NCI-H524 treated with DMSO at 0.1 percent for 48 hours (cell line): ENCODE measurements at regions not wholly inside any gene's neighbourhood (a gene's known extent, or its start where the extent isn't known, plus 50 kb on each side); places are given as distances from the start of the nearest gene placed in this dataset.

Experiments
- DNase-seq: peaks from one replicate; lab custom pipeline; 2025; lab: John Stamatoyannopoulos, UW

GRCh38 chr20:11582060-11582459 lies 335.6 kb upstream of the BTBD3 start:
- DNase-seq = no peak

GRCh38 chr20:11585752-11586352 lies 331.8 kb upstream of the BTBD3 start:
- DNase-seq = peak; percentile 10

- DNase-seq = no peak
Observed at GRCh38 chr20:11588875-11589274, 328.8 kb upstream of the BTBD3 start.

DNA sequence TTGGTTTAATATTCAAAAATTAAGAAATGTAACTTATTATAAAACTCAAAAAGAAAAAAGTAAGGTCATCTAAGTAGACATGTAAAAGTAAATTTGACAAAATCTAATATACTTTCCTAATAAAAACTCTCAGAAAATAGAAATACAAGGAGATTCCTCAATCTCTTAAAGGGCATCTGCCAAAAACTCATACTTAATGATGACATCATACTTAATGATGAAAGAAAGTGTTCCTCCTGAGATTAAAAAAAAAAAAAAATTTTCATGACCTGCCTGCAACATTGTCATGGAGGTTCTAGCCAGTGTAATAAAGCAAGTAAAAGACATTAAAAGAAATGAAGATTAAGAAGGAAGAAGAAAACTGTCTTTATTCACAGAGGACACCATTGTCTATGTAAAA lies 325.7 kb upstream of the BTBD3 start:
- DNase-seq = no peak

- DNase-seq = no peak
Observed at GRCh38 chr20:11604339-11604738, 313.4 kb upstream of the BTBD3 start.

- DNase-seq = no peak
Observed at GRCh38 chr20:11607047-11607446, 310.6 kb upstream of the BTBD3 start.

DNA sequence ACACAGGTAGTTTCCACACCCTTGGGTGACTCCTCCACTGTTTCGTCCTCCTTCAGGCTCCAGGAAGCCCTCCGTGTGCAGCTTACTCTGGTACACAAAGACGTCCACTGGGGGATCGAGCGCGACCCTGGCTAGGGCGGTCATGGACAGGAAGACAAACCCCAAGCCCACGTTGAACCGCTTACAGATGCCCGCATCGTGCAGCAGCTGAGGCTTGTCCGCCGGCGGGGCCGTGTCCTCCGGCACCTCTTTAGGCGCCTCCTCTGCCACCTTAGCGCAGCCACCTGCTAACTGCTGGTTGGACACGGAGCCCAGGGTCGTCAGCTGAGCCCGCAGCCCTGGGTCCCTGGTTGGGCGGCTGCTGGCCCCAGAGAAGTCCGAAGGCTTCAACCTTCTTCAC lies 309.0 kb upstream of the BTBD3 start:
- DNase-seq = no peak

DNA sequence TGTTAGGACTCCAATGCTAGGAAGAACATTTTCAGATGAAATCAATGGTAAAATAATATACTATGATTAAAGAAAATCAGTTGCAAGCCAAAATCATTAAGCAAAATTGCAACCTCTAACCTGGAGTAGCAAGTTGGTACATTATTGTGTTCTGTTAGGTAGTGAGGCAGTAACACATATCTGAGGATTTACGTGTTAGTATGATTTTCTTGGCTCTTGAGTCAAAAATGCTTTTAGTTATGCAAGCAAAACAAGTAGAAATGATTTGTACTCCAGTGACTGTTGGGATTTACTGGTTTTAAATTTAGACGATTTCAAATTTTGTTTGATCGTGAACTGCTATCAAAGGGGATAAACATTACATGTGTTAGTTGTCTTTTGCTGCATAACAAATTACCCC lies 293.0 kb upstream of the BTBD3 start:
- DNase-seq = no peak

GRCh38 chr20:11626551-11626950 lies 291.1 kb upstream of the BTBD3 start:
- DNase-seq = no peak

DNA sequence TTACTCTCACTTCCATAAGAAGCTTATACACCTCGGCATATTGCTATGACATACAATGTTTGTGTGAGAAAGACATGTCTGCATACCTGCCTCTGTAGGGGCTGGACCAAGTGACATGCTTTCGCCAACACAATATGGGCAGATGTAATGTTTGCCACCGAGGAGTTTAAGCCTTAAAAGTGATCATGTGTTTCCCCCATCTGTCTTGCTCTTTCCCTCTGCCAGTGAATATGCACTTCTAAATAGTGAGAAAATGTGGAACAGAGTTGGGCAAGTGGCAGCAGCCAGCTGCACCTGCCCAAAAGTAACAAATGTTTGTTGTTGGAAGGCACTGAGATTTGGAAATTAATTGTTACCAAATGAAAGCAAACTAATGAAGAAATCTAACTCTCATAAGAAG lies 274.8 kb upstream of the BTBD3 start:
- DNase-seq = peak; percentile 57

DNA sequence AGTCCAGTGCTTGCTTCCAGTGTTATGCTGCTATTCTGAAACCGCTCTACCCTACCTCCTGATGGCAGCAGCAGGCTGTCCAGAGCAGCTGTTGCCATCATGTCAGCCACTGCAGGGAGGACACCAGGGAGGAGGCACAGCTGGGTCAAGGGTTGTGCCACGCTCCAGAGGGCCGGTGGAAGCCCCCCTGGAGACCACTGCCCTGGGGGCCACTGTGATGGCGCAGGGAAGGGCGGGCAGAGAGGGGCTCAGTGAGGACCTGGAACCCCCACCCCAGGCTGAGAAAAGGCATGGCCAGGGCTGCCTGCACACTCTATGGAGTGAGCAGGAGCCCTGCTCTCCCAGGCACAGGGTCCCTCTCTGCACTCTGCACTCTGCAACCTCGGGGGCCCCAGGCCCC lies 271.3 kb upstream of the BTBD3 start:
- DNase-seq = no peak

GRCh38 chr20:11650566-11650965 lies 267.1 kb upstream of the BTBD3 start:
- DNase-seq = no peak

DNA sequence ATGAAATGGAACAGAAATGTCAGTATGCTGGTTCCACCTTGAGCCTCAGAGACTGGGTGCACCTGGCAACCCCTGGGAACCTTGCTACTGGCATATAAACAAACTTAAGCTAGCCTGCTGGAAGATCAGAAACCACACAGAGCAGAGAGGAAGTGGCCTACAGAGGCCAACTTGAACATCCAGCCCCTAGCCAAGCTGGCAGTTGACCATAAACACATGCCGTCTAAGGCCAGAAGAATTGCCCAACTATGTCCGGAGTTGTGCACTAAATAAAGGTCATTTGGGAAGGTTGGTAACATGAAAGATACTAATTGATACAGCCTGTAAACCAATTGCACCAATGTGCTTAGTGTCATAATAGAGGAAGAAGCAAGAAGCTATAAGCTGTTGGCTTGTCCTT lies 266.6 kb upstream of the BTBD3 start:
- DNase-seq = no peak

DNA sequence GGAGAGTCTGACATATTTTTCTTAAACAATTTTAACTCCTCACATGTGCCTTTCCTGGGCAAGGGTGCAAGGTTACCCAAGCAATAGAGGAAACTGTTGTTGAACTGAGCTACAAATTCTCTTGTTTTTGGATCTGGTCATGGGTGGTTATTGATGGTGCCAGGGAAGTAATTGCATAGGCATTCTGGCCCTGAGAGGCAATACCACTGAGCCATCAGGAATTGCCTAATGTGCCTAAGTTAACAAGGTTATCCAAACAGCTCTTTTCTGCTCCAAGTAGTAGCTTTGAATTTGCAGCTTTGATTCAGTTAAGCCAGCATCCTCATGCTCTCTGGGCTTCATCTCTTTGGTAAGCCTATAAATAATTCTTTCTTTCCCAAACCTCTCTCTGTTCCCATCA lies 266.0 kb upstream of the BTBD3 start:
- DNase-seq = no peak

DNA sequence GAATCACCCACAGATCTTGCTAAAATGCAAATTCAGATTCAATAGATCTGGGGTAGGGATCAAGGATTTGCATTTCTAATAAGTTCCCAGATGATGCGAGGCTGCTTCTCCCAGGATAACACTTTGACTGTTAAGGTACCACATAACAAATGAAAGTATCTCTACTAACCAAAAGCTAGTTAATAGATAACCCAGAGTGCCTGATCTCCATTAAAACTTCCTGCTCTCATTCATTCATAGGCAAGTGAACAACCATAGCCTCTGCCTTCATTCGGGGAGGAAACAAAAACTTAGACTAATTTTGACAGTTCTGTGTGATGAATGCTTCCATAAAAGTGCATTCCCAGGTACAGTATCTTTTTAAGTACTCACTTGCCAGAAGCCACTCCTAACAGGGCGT lies 265.6 kb upstream of the BTBD3 start:
- DNase-seq = no peak

DNA sequence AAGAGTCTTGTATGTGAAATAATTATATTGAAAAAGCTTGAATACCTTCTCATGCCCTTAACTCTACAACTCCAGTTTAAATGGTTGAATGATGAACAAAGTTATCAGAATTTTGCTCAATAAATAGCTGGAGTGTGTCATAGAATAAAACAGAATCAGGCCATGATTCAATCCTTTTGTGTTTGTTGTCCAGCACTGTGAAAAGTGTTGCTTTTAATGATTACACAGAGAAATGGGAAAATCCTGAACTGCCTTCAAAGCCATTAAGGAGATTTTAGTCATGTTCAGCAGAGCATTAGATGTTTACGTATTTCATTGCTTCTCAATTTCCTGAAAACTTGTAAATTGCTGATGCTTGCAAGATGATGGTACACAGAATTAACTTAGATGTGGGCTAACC lies 262.9 kb upstream of the BTBD3 start:
- no peak for DNase-seq

DNA sequence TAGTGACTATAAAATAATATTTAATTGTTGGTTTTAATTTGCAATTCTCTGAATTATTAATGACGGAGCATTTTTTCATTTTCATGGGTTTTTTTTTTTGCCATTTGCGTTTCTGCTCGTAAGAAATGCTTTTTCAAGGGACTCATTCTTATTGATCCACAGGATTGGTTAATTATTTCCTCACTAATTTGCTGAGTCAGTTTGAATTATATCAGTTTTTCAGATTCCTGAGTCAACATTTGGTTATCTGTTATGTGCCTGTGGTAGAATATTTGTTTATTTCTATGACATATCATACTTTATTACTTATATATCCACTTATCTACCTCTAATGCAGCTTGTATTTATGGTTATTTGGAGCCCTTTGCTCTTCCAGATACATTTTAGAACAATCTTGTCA lies 257.0 kb upstream of the BTBD3 start:
- DNase-seq = no peak

GRCh38 chr20:11671015-11671511 lies 246.6 kb upstream of the BTBD3 start:
- no peak for DNase-seq

DNA sequence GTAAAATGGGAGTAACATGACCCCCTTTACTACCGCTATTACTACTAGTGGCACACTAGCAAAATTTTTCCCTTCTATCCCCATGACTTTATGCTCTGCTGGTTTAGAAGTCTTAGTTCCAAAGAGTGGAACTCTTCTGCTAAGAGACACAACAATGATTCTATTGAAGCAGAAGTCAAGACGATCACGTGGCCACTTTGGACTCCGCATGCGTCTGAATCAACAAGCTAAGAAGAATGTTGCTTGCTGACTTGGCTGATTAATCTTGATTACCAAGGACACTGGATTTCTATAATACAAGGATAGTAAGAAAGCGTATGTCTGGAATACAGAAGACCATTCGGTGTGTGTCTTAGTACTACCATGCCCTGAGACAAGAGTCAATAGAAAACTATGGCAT lies 244.7 kb upstream of the BTBD3 start:
- DNase-seq = no peak

- DNase-seq = no peak
Observed at GRCh38 chr20:11675920-11676629, 241.6 kb upstream of the BTBD3 start.

GRCh38 chr20:11676630-11677287 lies 240.9 kb upstream of the BTBD3 start:
- peak; percentile 28 for DNase-seq

- no peak for DNase-seq
Observed at GRCh38 chr20:11677428-11677827, 240.3 kb upstream of the BTBD3 start.

DNA sequence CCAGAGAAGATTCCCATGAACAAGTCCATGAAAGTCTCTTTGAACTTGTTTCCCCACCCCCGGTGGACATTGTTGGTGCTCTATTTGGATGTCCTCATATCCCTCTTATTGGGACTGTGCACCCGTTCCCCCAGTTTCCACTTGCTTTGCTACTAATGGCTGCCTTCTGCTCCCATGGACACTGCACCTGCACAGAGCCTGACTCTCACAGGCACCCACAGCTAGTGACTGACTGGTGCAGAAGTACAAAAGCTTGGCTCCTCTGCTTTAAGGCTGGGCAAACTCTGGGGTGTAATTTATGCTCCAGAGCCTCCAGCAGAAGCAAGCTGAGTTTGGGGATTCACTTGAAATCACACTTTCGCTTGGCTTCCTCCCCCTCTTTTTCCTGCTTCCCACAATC lies 239.9 kb upstream of the BTBD3 start:
- no peak for DNase-seq
